ENCODE measurements at regions not wholly inside any gene's neighbourhood (a gene's known extent, or its start where the extent isn't known, plus 50 kb on each side); places are given as distances from the start of the nearest gene placed in this dataset.

GRCh38 chr3:14273901-14274611 is 95.4 kb downstream of the LSM3 start:
- Histone ChIP-seq H3K36me3 (ENCODE audit: control insufficient read depth in 4 of 4, insufficient read depth in 4 of 4, low read length in 3 of 4) (no peaks in the 10 kb centered on the region), H3K9me3 (ENCODE audit: control extremely low read depth in 1 of 5, control insufficient read depth in 4 of 5, insufficient read depth in 2 of 5, low read depth in 1 of 5, low read length in 4 of 5) (no peaks in the 10 kb centered on the region), H3K27me3 (replicated peaks in 2 of 5; ENCODE audit: control insufficient read depth in 4 of 5, insufficient read depth in 5 of 5, low read length in 4 of 5) (no peaks in the 10 kb centered on the region), H3K27ac (ENCODE audit: insufficient read depth in 1 of 2, low read depth in 1 of 2, low read length in 2 of 2, poor library complexity in 1 of 2, severe bottlenecking in 2 of 2) (no peak overlapping the region), H3K4me1 (ENCODE audit: control extremely low read depth in 1 of 4, control insufficient read depth in 4 of 4, insufficient read depth in 4 of 4, low read length in 3 of 4) (peaks cover 0 to 19% (median 10%) of the 10 kb centered on the region in 4 experiments), H3K4me3 (ENCODE audit: control insufficient read depth in 1 of 7, extremely low read depth in 1 of 7, insufficient read depth in 4 of 7, low read depth in 2 of 7, low read length in 6 of 7) (no peak overlapping the region)
- WGBS (ENCODE audit: insufficient coverage) = 94% methylated on average over 8 of the region's 9 CpGs
- ChIA-PET POLR2A (interaction anchor here (0.6 kb wide), 1 partner anchor 338 kb away, joined by 3 read pairs; no protein-coding TSS in a partner anchor), CTCF (no interaction called here)
- DNase-seq = no peak

- no peaks in the 10 kb centered on the region for H3K9me3 ChIP-seq (ENCODE audit: control extremely low read depth in 1 of 5, control insufficient read depth in 4 of 5, insufficient read depth in 2 of 5, low read depth in 1 of 5, low read length in 4 of 5)
- ChIA-PET CTCF (interaction anchor here (3.5 kb wide), 1 partner anchor 13 kb away, joined by 18 read pairs; no protein-coding TSS in a partner anchor), POLR2A (no interaction called here)
- 94% methylated on average over 6 of the region's 6 CpGs for WGBS (ENCODE audit: insufficient coverage)
- H3K27me3 ChIP-seq (replicated peaks in 2 of 5; ENCODE audit: control insufficient read depth in 4 of 5, insufficient read depth in 5 of 5, low read length in 4 of 5) = no peaks in the 10 kb centered on the region
- H3K4me1 ChIP-seq (ENCODE audit: control extremely low read depth in 1 of 4, control insufficient read depth in 4 of 4, insufficient read depth in 4 of 4, low read length in 3 of 4) = peaks cover 0 to 23% (median 10%) of the 10 kb centered on the region in 4 experiments
- H3K27ac ChIP-seq (ENCODE audit: insufficient read depth in 1 of 2, low read depth in 1 of 2, low read length in 2 of 2, poor library complexity in 1 of 2, severe bottlenecking in 2 of 2) = no peak overlapping the region
- no peak overlapping the region for H3K4me3 ChIP-seq (ENCODE audit: control insufficient read depth in 1 of 7, extremely low read depth in 1 of 7, insufficient read depth in 4 of 7, low read depth in 2 of 7, low read length in 6 of 7)
- DNase-seq = peak in 1 of 3 donors; percentile 32
- no peaks in the 10 kb centered on the region for H3K36me3 ChIP-seq (ENCODE audit: control insufficient read depth in 4 of 4, insufficient read depth in 4 of 4, low read length in 3 of 4)
These were observed 96.0 kb downstream of the LSM3 start for GRCh38 chr3:14274612-14274936.

- ChIA-PET POLR2A (no interaction called here), CTCF (interaction anchor here (1.1 to 3.5 kb wide), 4 partner anchors 13 to 195 kb away, joined by 3 to 18 read pairs (median 4); no protein-coding TSS in a partner anchor)
- no peak overlapping the region for H3K4me3 ChIP-seq (ENCODE audit: control insufficient read depth in 1 of 7, extremely low read depth in 1 of 7, insufficient read depth in 4 of 7, low read depth in 2 of 7, low read length in 6 of 7)
- H3K9me3 ChIP-seq (ENCODE audit: control extremely low read depth in 1 of 5, control insufficient read depth in 4 of 5, insufficient read depth in 2 of 5, low read depth in 1 of 5, low read length in 4 of 5) = no peaks in the 10 kb centered on the region
- WGBS (ENCODE audit: insufficient coverage) = 93% methylated on average over 7 of the region's 8 CpGs
- DNase-seq = peak in 2 of 3 donors; percentile 31 to 40
- no peaks in the 10 kb centered on the region for H3K27me3 ChIP-seq (replicated peaks in 2 of 5; ENCODE audit: control insufficient read depth in 4 of 5, insufficient read depth in 5 of 5, low read length in 4 of 5)
- no peak overlapping the region for H3K27ac ChIP-seq (ENCODE audit: insufficient read depth in 1 of 2, low read depth in 1 of 2, low read length in 2 of 2, poor library complexity in 1 of 2, severe bottlenecking in 2 of 2)
- H3K36me3 ChIP-seq (ENCODE audit: control insufficient read depth in 4 of 4, insufficient read depth in 4 of 4, low read length in 3 of 4) = no peaks in the 10 kb centered on the region
- peaks cover 0 to 23% (median 10%) of the 10 kb centered on the region in 4 experiments for H3K4me1 ChIP-seq (ENCODE audit: control extremely low read depth in 1 of 4, control insufficient read depth in 4 of 4, insufficient read depth in 4 of 4, low read length in 3 of 4)
These were observed 96.7 kb downstream of the LSM3 start for GRCh38 chr3:14274999-14275961.

DNA sequence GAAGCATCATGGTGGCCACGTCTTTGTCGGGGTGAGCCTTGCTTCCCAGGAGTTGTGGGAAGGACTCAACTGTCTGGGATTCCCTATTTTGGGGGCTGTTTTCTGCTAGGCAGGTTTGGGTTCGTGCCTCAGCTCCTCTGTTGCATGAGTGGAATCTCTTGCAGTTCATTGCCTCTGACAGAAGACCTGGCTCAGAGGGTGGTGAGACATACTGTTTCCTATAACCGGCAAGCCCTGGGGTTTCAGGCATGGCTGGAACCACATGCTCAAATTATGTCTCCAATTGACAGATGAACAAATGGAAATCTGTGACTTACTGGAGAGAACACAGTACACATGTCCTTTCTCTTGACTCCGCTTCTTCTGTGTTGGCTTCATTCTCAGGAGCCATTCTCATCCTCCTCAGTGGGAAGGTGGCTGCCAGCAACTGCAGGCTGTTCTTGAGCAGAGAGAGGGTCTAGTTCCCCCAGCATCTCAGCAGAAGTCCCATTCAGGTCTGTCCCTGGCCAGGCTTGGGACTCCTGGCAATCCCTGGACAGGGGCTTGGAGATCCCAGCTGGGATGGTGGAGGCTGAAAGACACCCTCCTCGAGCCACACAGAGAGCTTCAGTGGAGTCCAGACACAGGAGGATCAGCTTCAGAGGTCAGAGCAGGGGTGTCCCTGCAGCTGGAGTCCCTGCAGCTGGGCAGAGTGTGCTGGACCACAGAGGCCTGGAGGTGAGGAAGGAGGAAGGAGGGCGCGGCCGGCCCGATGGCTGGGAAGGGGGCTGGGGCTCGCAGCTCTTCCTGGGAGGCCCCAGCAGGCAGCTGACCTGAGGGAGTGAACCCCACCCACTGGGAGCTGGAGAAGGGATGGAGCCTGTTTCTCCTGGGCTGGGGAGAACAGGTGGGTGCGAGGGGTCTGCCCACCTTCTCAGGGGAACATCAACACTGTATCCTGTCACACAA is 97.6 kb downstream of the LSM3 start:
- Histone ChIP-seq H3K27ac (ENCODE audit: insufficient read depth in 1 of 2, low read depth in 1 of 2, low read length in 2 of 2, poor library complexity in 1 of 2, severe bottlenecking in 2 of 2) (no peak overlapping the region), H3K9me3 (ENCODE audit: control extremely low read depth in 1 of 5, control insufficient read depth in 4 of 5, insufficient read depth in 2 of 5, low read depth in 1 of 5, low read length in 4 of 5) (no peaks in the 10 kb centered on the region), H3K36me3 (ENCODE audit: control insufficient read depth in 4 of 4, insufficient read depth in 4 of 4, low read length in 3 of 4) (no peaks in the 10 kb centered on the region), H3K27me3 (replicated peaks in 2 of 5; ENCODE audit: control insufficient read depth in 4 of 5, insufficient read depth in 5 of 5, low read length in 4 of 5) (no peaks in the 10 kb centered on the region), H3K4me3 (ENCODE audit: control insufficient read depth in 1 of 7, extremely low read depth in 1 of 7, insufficient read depth in 4 of 7, low read depth in 2 of 7, low read length in 6 of 7) (no peak overlapping the region), H3K4me1 (ENCODE audit: control extremely low read depth in 1 of 4, control insufficient read depth in 4 of 4, insufficient read depth in 4 of 4, low read length in 3 of 4) (peaks cover 0 to 23% (median 10%) of the 10 kb centered on the region in 4 experiments)
- 87% methylated on average over 11 of the region's 12 CpGs for WGBS (ENCODE audit: insufficient coverage)
- DNase-seq = no peak
- ChIA-PET POLR2A (no interaction called here), CTCF (interaction anchor here (0.8 to 3.5 kb wide), 7 partner anchors 10 to 194 kb away, joined by 3 to 18 read pairs (median 3); no protein-coding TSS in a partner anchor)

GRCh38 chr3:14277557-14277956 is 98.9 kb downstream of the LSM3 start:
- WGBS (ENCODE audit: insufficient coverage) = 91% methylated on average over 5 of the region's 5 CpGs
- H3K4me3 ChIP-seq (ENCODE audit: control insufficient read depth in 1 of 7, extremely low read depth in 1 of 7, insufficient read depth in 4 of 7, low read depth in 2 of 7, low read length in 6 of 7) = no peak overlapping the region
- no peaks in the 10 kb centered on the region for H3K36me3 ChIP-seq (ENCODE audit: control insufficient read depth in 4 of 4, insufficient read depth in 4 of 4, low read length in 3 of 4)
- H3K27me3 ChIP-seq (replicated peaks in 2 of 5; ENCODE audit: control insufficient read depth in 4 of 5, insufficient read depth in 5 of 5, low read length in 4 of 5) = no peaks in the 10 kb centered on the region
- no peaks in the 10 kb centered on the region for H3K9me3 ChIP-seq (ENCODE audit: control extremely low read depth in 1 of 5, control insufficient read depth in 4 of 5, insufficient read depth in 2 of 5, low read depth in 1 of 5, low read length in 4 of 5)
- POLR2A ChIA-PET = interaction anchor here (0.6 kb wide), 1 partner anchor 734 kb away, joined by 3 read pairs; no protein-coding TSS in a partner anchor
- DNase-seq = no peak
- H3K27ac ChIP-seq (ENCODE audit: insufficient read depth in 1 of 2, low read depth in 1 of 2, low read length in 2 of 2, poor library complexity in 1 of 2, severe bottlenecking in 2 of 2) = no peak overlapping the region
- CTCF ChIA-PET = interaction anchor here (0.7 to 3.5 kb wide), 9 partner anchors 12 to 184 kb away, joined by 3 to 18 read pairs (median 3); partner anchors contain the start of gene SLC6A6
- H3K4me1 ChIP-seq (ENCODE audit: control extremely low read depth in 1 of 4, control insufficient read depth in 4 of 4, insufficient read depth in 4 of 4, low read length in 3 of 4) = peaks cover 0 to 23% (median 10%) of the 10 kb centered on the region in 4 experiments

GRCh38 chr3:14278265-14278798 is 99.7 kb downstream of the LSM3 start:
- peak in 2 of 3 donors; percentile 35 to 46 for DNase-seq
- peaks cover 0 to 1% (median 0%) of the 10 kb centered on the region in 5 experiments for H3K9me3 ChIP-seq (ENCODE audit: control extremely low read depth in 1 of 5, control insufficient read depth in 4 of 5, insufficient read depth in 2 of 5, low read depth in 1 of 5, low read length in 4 of 5)
- H3K36me3 ChIP-seq (ENCODE audit: control insufficient read depth in 4 of 4, insufficient read depth in 4 of 4, low read length in 3 of 4) = no peaks in the 10 kb centered on the region
- no peak overlapping the region for H3K4me3 ChIP-seq (ENCODE audit: control insufficient read depth in 1 of 7, extremely low read depth in 1 of 7, insufficient read depth in 4 of 7, low read depth in 2 of 7, low read length in 6 of 7)
- CTCF ChIA-PET = interaction anchor here (1.0 to 3.5 kb wide), 4 partner anchors 10 to 74 kb away, joined by 3 to 18 read pairs (median 4); no protein-coding TSS in a partner anchor
- POLR2A ChIA-PET = interaction anchor here (0.6 kb wide), 1 partner anchor 733 kb away, joined by 3 read pairs; no protein-coding TSS in a partner anchor
- H3K27ac ChIP-seq (ENCODE audit: insufficient read depth in 1 of 2, low read depth in 1 of 2, low read length in 2 of 2, poor library complexity in 1 of 2, severe bottlenecking in 2 of 2) = no peak overlapping the region
- no peaks in the 10 kb centered on the region for H3K27me3 ChIP-seq (replicated peaks in 2 of 5; ENCODE audit: control insufficient read depth in 4 of 5, insufficient read depth in 5 of 5, low read length in 4 of 5)
- 83% methylated on average over 4 of the region's 7 CpGs for WGBS (ENCODE audit: insufficient coverage)
- peaks cover 0 to 23% (median 10%) of the 10 kb centered on the region in 4 experiments for H3K4me1 ChIP-seq (ENCODE audit: control extremely low read depth in 1 of 4, control insufficient read depth in 4 of 4, insufficient read depth in 4 of 4, low read length in 3 of 4)

Data from common myeloid progenitor, CD34-positive (primary cell).